Colonic mucosa (tissue), 4 donors: ENCODE measurements at regions not wholly inside any gene's neighbourhood (a gene's known extent, or its start where the extent isn't known, plus 50 kb on each side); places are given as distances from the start of the nearest gene placed in this dataset.

ENCODE experiments used
- DNase-seq: peaks from one replicate; pipeline ENCODE4 v3.0.0-alpha.2; 2020
- H3K27ac ChIP-seq: fragments of 200-600 bp; one replicate; pipeline ENCODE4 v1.8.0; 2021
- H3K27me3 ChIP-seq: fragments of 200-600 bp; one replicate; pipeline ENCODE4 v1.8.0; 2021
- H3K36me3 ChIP-seq: fragments of 200-600 bp; one replicate; pipeline ENCODE4 v1.8.0; 2021
- H3K4me1 ChIP-seq: fragments of 200-600 bp; one replicate; pipeline ENCODE4 v1.8.0; 2021; ENCODE audit warnings: mild to moderate bottlenecking
- H3K4me3 ChIP-seq: fragments of 200-600 bp; one replicate; pipeline ENCODE4 v1.8.0; 2021
- H3K9ac ChIP-seq, 2 donors: one replicate each; pipeline ENCODE4 v1.7.0; 2013; ENCODE audit warnings: control low read depth in 2 of 2, low read depth in 2 of 2, low read length in 2 of 2
- H3K9me3 ChIP-seq: fragments of 200-600 bp; one replicate; pipeline ENCODE4 v1.8.0; 2021
- CTCF ChIP-seq: fragments of 200-600 bp; IDR thresholded peaks from one replicate; pipeline ENCODE4 v1.8.0; 2022; ENCODE audit warnings: antibody characterized with exemption, mild to moderate bottlenecking
- intact Hi-C: fragments of 100-400 bp; cut with DNase I; formaldehyde crosslinking; loops from one replicate; pipeline ENCODE4 v1.14.1; 2022
- donor health status: healthy.
- donor health status: DM: no; HTN: no; CAD: no.
- donor health status: DM: no; HTN: no; CAD: no.

GRCh38 chr12:4006743-4007142, 133.5 kb upstream of the PARP11 start:
- intact Hi-C loops = no loop called here
- DNase-seq = no peak
- H3K36me3 ChIP-seq = no peaks in the 10 kb centered on the region
- no peak overlapping the region for H3K27ac ChIP-seq
- H3K9me3 ChIP-seq = no peaks in the 10 kb centered on the region
- H3K27me3 ChIP-seq = no peaks in the 10 kb centered on the region
- no peaks in the 10 kb centered on the region for H3K4me1 ChIP-seq
- H3K9ac ChIP-seq = no peak overlapping the region
- no peak overlapping the region for H3K4me3 ChIP-seq
- no peak for TF ChIP-seq CTCF

- Histone ChIP-seq H3K27ac (no peak overlapping the region), H3K9me3 (no peaks in the 10 kb centered on the region), H3K36me3 (no peaks in the 10 kb centered on the region), H3K4me3 (no peak overlapping the region), H3K27me3 (no peaks in the 10 kb centered on the region), H3K4me1 (no peaks in the 10 kb centered on the region), H3K9ac (no peak overlapping the region)
- DNase-seq = no peak
- intact Hi-C loops = no loop called here
- no peak for TF ChIP-seq CTCF
These were observed 132.7 kb upstream of the PARP11 start for GRCh38 chr12:4005851-4006430.

DNA sequence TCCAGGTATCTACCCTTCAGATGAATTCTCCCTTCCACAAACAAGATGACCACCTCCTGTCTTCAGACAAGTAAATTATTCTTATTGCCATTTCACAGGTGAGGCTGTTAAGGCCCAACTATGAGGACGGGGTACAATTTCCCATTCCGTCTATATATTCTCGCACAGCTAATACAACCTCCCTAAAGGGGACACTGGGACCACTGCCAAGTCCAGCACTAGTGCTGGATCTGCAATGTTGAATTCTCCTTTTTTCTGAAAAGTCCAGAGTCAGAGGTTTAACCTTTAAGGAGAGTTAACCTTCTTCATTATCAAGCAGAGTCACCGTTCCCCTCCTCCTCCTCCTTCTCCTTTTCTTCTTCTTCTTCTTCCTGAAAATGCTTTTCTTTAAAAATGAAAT, 130.4 kb upstream of the PARP11 start:
- Histone ChIP-seq H3K9me3 (no peaks in the 10 kb centered on the region), H3K9ac (no peak overlapping the region), H3K4me3 (no peak overlapping the region), H3K36me3 (no peaks in the 10 kb centered on the region), H3K27me3 (no peaks in the 10 kb centered on the region), H3K4me1 (no peaks in the 10 kb centered on the region), H3K27ac (no peak overlapping the region)
- intact Hi-C loops = no loop called here
- no peak for DNase-seq
- TF ChIP-seq CTCF = no peak

- Histone ChIP-seq H3K4me1 (no peaks in the 10 kb centered on the region), H3K27ac (no peak overlapping the region), H3K9me3 (no peaks in the 10 kb centered on the region), H3K4me3 (no peak overlapping the region), H3K27me3 (no peaks in the 10 kb centered on the region), H3K9ac (no peak overlapping the region), H3K36me3 (no peaks in the 10 kb centered on the region)
- no peak for DNase-seq
- intact Hi-C loops = no loop called here
- TF ChIP-seq CTCF = no peak
These were observed 129.4 kb upstream of the PARP11 start for GRCh38 chr12:4002601-4003000.

DNA sequence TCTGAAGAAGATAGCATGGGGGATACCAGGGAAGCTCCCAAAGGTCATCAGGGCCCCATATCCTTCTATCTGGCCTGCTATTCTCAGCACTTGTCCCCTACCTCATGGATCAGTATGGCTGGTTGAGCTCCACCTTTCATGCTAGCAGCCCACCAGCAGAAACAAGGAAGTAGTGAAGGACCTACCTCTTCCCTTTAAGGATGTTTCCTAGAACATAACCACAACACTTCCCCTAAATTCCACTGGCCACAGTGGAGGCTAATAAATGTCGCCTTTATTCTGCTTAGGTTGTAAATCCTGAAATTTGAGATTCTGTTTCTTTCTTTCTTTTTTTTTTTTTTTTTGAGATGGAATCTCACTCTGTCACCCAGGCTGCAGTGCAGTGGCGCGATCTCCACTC, 128.6 kb upstream of the PARP11 start:
- no peak for DNase-seq
- H3K27me3 ChIP-seq = no peaks in the 10 kb centered on the region
- H3K4me3 ChIP-seq = no peak overlapping the region
- H3K36me3 ChIP-seq = no peaks in the 10 kb centered on the region
- H3K9ac ChIP-seq = no peak overlapping the region
- TF ChIP-seq CTCF = no peak
- H3K9me3 ChIP-seq = no peaks in the 10 kb centered on the region
- no peak overlapping the region for H3K27ac ChIP-seq
- intact Hi-C loops = no loop called here
- H3K4me1 ChIP-seq = no peaks in the 10 kb centered on the region
